ENCODE measurements at regions not wholly inside any gene's neighbourhood (a gene's known extent, or its start where the extent isn't known, plus 50 kb on each side); places are given as distances from the start of the nearest gene placed in this dataset.

GRCh38 chr11:122025757-122026156 lies 90.3 kb downstream of the BLID start:
- DNase-seq (ENCODE audit: low read depth) = no peak
- H3K4me3 ChIP-seq (replicated peaks; ENCODE audit: low read depth, low read length) = no peak overlapping the region
- no peak for TF ChIP-seq CTCF (IDR thresholded peaks at IDR 0.05; ENCODE audit: low read length, missing control alignments)

GRCh38 chr11:122024278-122024677 lies 91.7 kb downstream of the BLID start:
- no peak overlapping the region for H3K4me3 ChIP-seq (replicated peaks; ENCODE audit: low read depth, low read length)
- no peak for DNase-seq (ENCODE audit: low read depth)
- TF ChIP-seq CTCF (IDR thresholded peaks at IDR 0.05; ENCODE audit: low read length, missing control alignments) = no peak

GRCh38 chr11:122023614-122024250 lies 92.3 kb downstream of the BLID start:
- no peak for DNase-seq (ENCODE audit: low read depth)
- H3K4me3 ChIP-seq (replicated peaks; ENCODE audit: low read depth, low read length) = no peak overlapping the region
- peak; percentile 14 for TF ChIP-seq CTCF (IDR thresholded peaks at IDR 0.05; ENCODE audit: low read length, missing control alignments)

- no peak overlapping the region for H3K4me3 ChIP-seq (replicated peaks; ENCODE audit: low read depth, low read length)
- DNase-seq (ENCODE audit: low read depth) = no peak
- TF ChIP-seq CTCF (IDR thresholded peaks at IDR 0.05; ENCODE audit: low read length, missing control alignments) = no peak
Measured at GRCh38 chr11:122022646-122023045, 93.4 kb downstream of the BLID start.

GRCh38 chr11:122020902-122021301 lies 95.1 kb downstream of the BLID start:
- peak; percentile 66 for TF ChIP-seq CTCF (IDR thresholded peaks at IDR 0.05; ENCODE audit: low read length, missing control alignments)
- no peak overlapping the region for H3K4me3 ChIP-seq (replicated peaks; ENCODE audit: low read depth, low read length)
- peak; percentile 61 for DNase-seq (ENCODE audit: low read depth)

- TF ChIP-seq CTCF (IDR thresholded peaks at IDR 0.05; ENCODE audit: low read length, missing control alignments) = no peak
- DNase-seq (ENCODE audit: low read depth) = no peak
- H3K4me3 ChIP-seq (replicated peaks; ENCODE audit: low read depth, low read length) = no peak overlapping the region
Measured at GRCh38 chr11:122019908-122020694, 95.9 kb downstream of the BLID start.
